ENCODE measurements at regions not wholly inside any gene's neighbourhood (a gene's known extent, or its start where the extent isn't known, plus 50 kb on each side); places are given as distances from the start of the nearest gene placed in this dataset.
"Not testable (repeated sequence)": the region's sequence is repeated elsewhere in the genome, so short reads cannot be mapped to it uniquely, and the experiment has no call there.

DNA sequence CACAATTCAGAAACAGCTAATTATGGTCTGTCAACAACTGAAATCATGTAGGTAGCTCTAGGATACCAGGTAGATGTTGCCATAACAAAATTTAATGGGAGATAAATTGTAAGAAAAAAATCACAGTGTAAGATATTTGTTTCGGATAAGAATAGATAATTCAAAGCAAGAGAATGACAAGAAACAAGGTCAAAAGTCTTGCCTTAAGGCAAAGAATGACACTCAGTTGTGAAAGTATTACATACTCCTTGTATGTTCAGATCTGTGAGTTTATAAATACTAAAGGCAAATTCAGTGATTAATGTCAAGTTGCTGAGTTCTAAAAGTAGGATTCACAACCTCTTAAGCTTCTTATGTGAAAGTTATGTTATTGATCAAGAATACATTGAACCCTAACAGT, 772.2 kb upstream of the SGO1 start:
- no peak for DNase-seq (ENCODE audit: extremely low read depth, low read depth)
- TF ChIP-seq, protein P1, sequence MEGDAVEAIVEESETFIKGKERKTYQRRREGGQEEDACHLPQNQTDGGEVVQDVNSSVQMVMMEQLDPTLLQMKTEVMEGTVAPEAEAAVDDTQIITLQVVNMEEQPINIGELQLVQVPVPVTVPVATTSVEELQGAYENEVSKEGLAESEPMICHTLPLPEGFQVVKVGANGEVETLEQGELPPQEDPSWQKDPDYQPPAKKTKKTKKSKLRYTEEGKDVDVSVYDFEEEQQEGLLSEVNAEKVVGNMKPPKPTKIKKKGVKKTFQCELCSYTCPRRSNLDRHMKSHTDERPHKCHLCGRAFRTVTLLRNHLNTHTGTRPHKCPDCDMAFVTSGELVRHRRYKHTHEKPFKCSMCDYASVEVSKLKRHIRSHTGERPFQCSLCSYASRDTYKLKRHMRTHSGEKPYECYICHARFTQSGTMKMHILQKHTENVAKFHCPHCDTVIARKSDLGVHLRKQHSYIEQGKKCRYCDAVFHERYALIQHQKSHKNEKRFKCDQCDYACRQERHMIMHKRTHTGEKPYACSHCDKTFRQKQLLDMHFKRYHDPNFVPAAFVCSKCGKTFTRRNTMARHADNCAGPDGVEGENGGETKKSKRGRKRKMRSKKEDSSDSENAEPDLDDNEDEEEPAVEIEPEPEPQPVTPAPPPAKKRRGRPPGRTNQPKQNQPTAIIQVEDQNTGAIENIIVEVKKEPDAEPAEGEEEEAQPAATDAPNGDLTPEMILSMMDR (IDR thresholded peaks at IDR 0.05; ENCODE audit: low read depth, low read length, missing control alignments) = no peak
- no peak overlapping the region for H3K4me3 ChIP-seq (replicated peaks; ENCODE audit: low read depth, low read length)

- no peak for DNase-seq (ENCODE audit: extremely low read depth, low read depth)
- H3K4me3 ChIP-seq (replicated peaks; ENCODE audit: low read depth, low read length) = no peak overlapping the region
- TF ChIP-seq, protein P1 (IDR thresholded peaks at IDR 0.05; ENCODE audit: low read depth, low read length, missing control alignments) = no peak
These were observed 759.9 kb upstream of the SGO1 start for GRCh38 chr3:20945892-20946291.

- DNase-seq (ENCODE audit: extremely low read depth, low read depth) = no peak
- TF ChIP-seq, protein P1 (IDR thresholded peaks at IDR 0.05; ENCODE audit: low read depth, low read length, missing control alignments) = no peak
- no peak overlapping the region for H3K4me3 ChIP-seq (replicated peaks; ENCODE audit: low read depth, low read length)
These were observed 749.8 kb upstream of the SGO1 start for GRCh38 chr3:20935791-20936190.

DNA sequence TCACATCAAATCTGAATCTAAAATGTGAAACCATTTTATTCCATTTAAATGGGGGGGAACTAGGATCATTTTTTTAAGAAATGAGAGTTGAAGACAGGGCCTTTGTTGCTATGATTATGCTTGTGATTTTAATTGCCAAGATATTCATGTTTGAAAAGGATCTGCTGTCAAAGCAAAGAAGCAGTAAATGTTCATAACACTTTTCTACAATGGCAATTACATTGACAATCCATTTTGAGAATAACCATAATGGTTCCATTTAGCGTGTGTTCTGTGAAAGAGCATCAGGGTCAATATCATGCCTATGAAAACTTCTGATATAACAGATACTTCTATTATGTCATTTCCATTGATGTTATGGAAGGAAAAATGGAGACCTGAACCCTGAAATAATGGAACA, 745.8 kb upstream of the SGO1 start:
- TF ChIP-seq, protein P1 (IDR thresholded peaks at IDR 0.05; ENCODE audit: low read depth, low read length, missing control alignments) = no peak
- no peak overlapping the region for H3K4me3 ChIP-seq (replicated peaks; ENCODE audit: low read depth, low read length)
- no peak for DNase-seq (ENCODE audit: extremely low read depth, low read depth)

GRCh38 chr3:20930034-20930433, 744.0 kb upstream of the SGO1 start:
- DNase-seq (ENCODE audit: extremely low read depth, low read depth) = peak; percentile 3
- H3K4me3 ChIP-seq (replicated peaks; ENCODE audit: low read depth, low read length) = no peak overlapping the region
- TF ChIP-seq, protein P1 (IDR thresholded peaks at IDR 0.05; ENCODE audit: low read depth, low read length, missing control alignments) = peak; percentile 31

- TF ChIP-seq, protein P1 (IDR thresholded peaks at IDR 0.05; ENCODE audit: low read depth, low read length, missing control alignments) = no peak
- DNase-seq (ENCODE audit: extremely low read depth, low read depth) = no peak
- H3K4me3 ChIP-seq (replicated peaks; ENCODE audit: low read depth, low read length) = no peak overlapping the region
These were observed 738.8 kb upstream of the SGO1 start for GRCh38 chr3:20924646-20925385.

GRCh38 chr3:20921112-20921511, 735.1 kb upstream of the SGO1 start:
- not testable (repeated sequence) for DNase-seq (ENCODE audit: extremely low read depth, low read depth); H3K4me3 ChIP-seq (replicated peaks; ENCODE audit: low read depth, low read length)

All from HFF-Myc (cell line).